ENCODE measurements at regions not wholly inside any gene's neighbourhood (a gene's known extent, or its start where the extent isn't known, plus 50 kb on each side); places are given as distances from the start of the nearest gene placed in this dataset.
"Not testable (repeated sequence)": the region's sequence is repeated elsewhere in the genome, so short reads cannot be mapped to it uniquely, and the experiment has no call there.

GRCh38 chr7:19522486-19522885 is 186.4 kb downstream of the POLR1F start:
- Histone ChIP-seq H3K79me2 (ENCODE audit: insufficient read depth, low read length) (no peaks in the 10 kb centered on the region), H3K9me3 (ENCODE audit: insufficient read depth, low read length) (no peaks in the 10 kb centered on the region), H3K27me3 (ENCODE audit: low read length) (no peaks in the 10 kb centered on the region), H3K4me3 (ENCODE audit: insufficient read depth, low read length, poor library complexity, severe bottlenecking) (no peak overlapping the region), H3K36me3 (ENCODE audit: low read length) (no peaks in the 10 kb centered on the region), H3K27ac (ENCODE audit: low read depth, low read length) (no peak overlapping the region), H3F3A (ENCODE audit: insufficient read depth) (no peaks in the 10 kb centered on the region), H3K9me2 (replicated peaks; ENCODE audit: insufficient read depth, low read length) (no peaks in the 10 kb centered on the region), H2AFZ (ENCODE audit: low read depth, low read length, severe bottlenecking) (no peak overlapping the region), H3K4me2 (ENCODE audit: low read depth, low read length, poor library complexity, severe bottlenecking) (no peak overlapping the region), H4K20me1 (ENCODE audit: low read depth, low read length) (no peaks in the 10 kb centered on the region), H3K9ac (ENCODE audit: low read length) (no peak overlapping the region)
- TF ChIP-seq EZH2phosphoT487 (conservative IDR thresholded peaks at IDR 0.05; ENCODE audit: low read length) = no peak
- no peak for TF ChIP-seq CTCF (IDR thresholded peaks at IDR 0.05; ENCODE audit: insufficient read depth, low read length, poor library complexity, severe bottlenecking)

- Histone ChIP-seq H3K27ac (ENCODE audit: low read depth, low read length) (no peak overlapping the region), H3K9me3 (ENCODE audit: insufficient read depth, low read length) (no peaks in the 10 kb centered on the region), H3K36me3 (ENCODE audit: low read length) (no peaks in the 10 kb centered on the region), H3K4me2 (ENCODE audit: low read depth, low read length, poor library complexity, severe bottlenecking) (no peak overlapping the region), H2AFZ (ENCODE audit: low read depth, low read length, severe bottlenecking) (no peak overlapping the region), H3K79me2 (ENCODE audit: insufficient read depth, low read length) (no peaks in the 10 kb centered on the region), H4K20me1 (ENCODE audit: low read depth, low read length) (no peaks in the 10 kb centered on the region), H3K4me3 (ENCODE audit: insufficient read depth, low read length, poor library complexity, severe bottlenecking) (no peak overlapping the region), H3F3A (ENCODE audit: insufficient read depth) (no peaks in the 10 kb centered on the region), H3K9me2 (replicated peaks; ENCODE audit: insufficient read depth, low read length) (no peaks in the 10 kb centered on the region), H3K9ac (ENCODE audit: low read length) (no peak overlapping the region), H3K27me3 (ENCODE audit: low read length) (no peaks in the 10 kb centered on the region)
- TF ChIP-seq CTCF (IDR thresholded peaks at IDR 0.05; ENCODE audit: insufficient read depth, low read length, poor library complexity, severe bottlenecking) (no peak), EZH2phosphoT487 (conservative IDR thresholded peaks at IDR 0.05; ENCODE audit: low read length) (no peak)
These were observed 188.4 kb downstream of the POLR1F start for GRCh38 chr7:19520392-19520791.

- Histone ChIP-seq H3K27ac (ENCODE audit: low read depth, low read length) (no peak overlapping the region), H3K79me2 (ENCODE audit: insufficient read depth, low read length) (no peaks in the 10 kb centered on the region), H3K9me2 (replicated peaks; ENCODE audit: insufficient read depth, low read length) (no peaks in the 10 kb centered on the region), H3K4me3 (ENCODE audit: insufficient read depth, low read length, poor library complexity, severe bottlenecking) (no peak overlapping the region), H4K20me1 (ENCODE audit: low read depth, low read length) (no peaks in the 10 kb centered on the region), H2AFZ (ENCODE audit: low read depth, low read length, severe bottlenecking) (no peak overlapping the region), H3K4me2 (ENCODE audit: low read depth, low read length, poor library complexity, severe bottlenecking) (no peak overlapping the region), H3K9ac (ENCODE audit: low read length) (no peak overlapping the region), H3F3A (ENCODE audit: insufficient read depth) (no peaks in the 10 kb centered on the region), H3K9me3 (ENCODE audit: insufficient read depth, low read length) (no peaks in the 10 kb centered on the region), H3K36me3 (ENCODE audit: low read length) (no peaks in the 10 kb centered on the region), H3K27me3 (ENCODE audit: low read length) (no peaks in the 10 kb centered on the region)
- TF ChIP-seq CTCF (IDR thresholded peaks at IDR 0.05; ENCODE audit: insufficient read depth, low read length, poor library complexity, severe bottlenecking) (no peak), EZH2phosphoT487 (conservative IDR thresholded peaks at IDR 0.05; ENCODE audit: low read length) (no peak)
These were observed 189.3 kb downstream of the POLR1F start for GRCh38 chr7:19519443-19520021.

- not testable (repeated sequence) for H3K9me3 ChIP-seq (ENCODE audit: insufficient read depth, low read length); H3K27me3 ChIP-seq (ENCODE audit: low read length); H3K4me2 ChIP-seq (ENCODE audit: low read depth, low read length, poor library complexity, severe bottlenecking); H3K9ac ChIP-seq (ENCODE audit: low read length); H3K79me2 ChIP-seq (ENCODE audit: insufficient read depth, low read length); H4K20me1 ChIP-seq (ENCODE audit: low read depth, low read length); H3K9me2 ChIP-seq (replicated peaks; ENCODE audit: insufficient read depth, low read length); H3F3A ChIP-seq (ENCODE audit: insufficient read depth); H3K4me3 ChIP-seq (ENCODE audit: insufficient read depth, low read length, poor library complexity, severe bottlenecking); H3K36me3 ChIP-seq (ENCODE audit: low read length); H3K27ac ChIP-seq (ENCODE audit: low read depth, low read length); H2AFZ ChIP-seq (ENCODE audit: low read depth, low read length, severe bottlenecking)
These were observed 191.3 kb downstream of the POLR1F start for GRCh38 chr7:19517546-19517945.
